MG63 (cell line): ENCODE measurements at regions not wholly inside any gene's neighbourhood (a gene's known extent, or its start where the extent isn't known, plus 50 kb on each side); places are given as distances from the start of the nearest gene placed in this dataset.
A peak's percentile ranks its signal among the peaks of the same experiment; 100 is the strongest.
"Not testable (repeated sequence)": the region's sequence is repeated elsewhere in the genome, so short reads cannot be mapped to it uniquely, and the experiment has no call there.

ENCODE experiments used
- DNase-seq: peaks from one replicate; pipeline ENCODE4 v3.0.0-alpha.2; 2020
- H3K27me3 ChIP-seq: fragments of 250-450 bp; sonication (Bioruptor Pico); 2 replicates; pipeline ENCODE4 v1.5.1; 2020; ENCODE audit warnings: mild to moderate bottlenecking, moderate library complexity
- H3K36me3 ChIP-seq: fragments of 250-450 bp; sonication (Bioruptor Pico); 2 replicates; pipeline ENCODE4 v1.5.1; 2020; ENCODE audit warnings: mild to moderate bottlenecking, moderate library complexity
- H3K4me3 ChIP-seq: fragments of 250-450 bp; sonication (Bioruptor Pico); 2 replicates; pipeline ENCODE4 v1.5.1; 2020; ENCODE audit warnings: mild to moderate bottlenecking, moderate library complexity
- H3K9me3 ChIP-seq: fragments of 250-450 bp; sonication (Bioruptor Pico); 2 replicates; pipeline ENCODE4 v1.5.1; 2020; ENCODE audit warnings: mild to moderate bottlenecking, moderate library complexity

- Histone ChIP-seq H3K36me3 (no peaks in the 10 kb centered on the region), H3K9me3 (no peaks in the 10 kb centered on the region), H3K4me3 (no peak overlapping the region), H3K27me3 (no peaks in the 10 kb centered on the region)
- no peak for DNase-seq
Observed at GRCh38 chr6:51013376-51013775, 194.7 kb downstream of the TFAP2B start.

DNA sequence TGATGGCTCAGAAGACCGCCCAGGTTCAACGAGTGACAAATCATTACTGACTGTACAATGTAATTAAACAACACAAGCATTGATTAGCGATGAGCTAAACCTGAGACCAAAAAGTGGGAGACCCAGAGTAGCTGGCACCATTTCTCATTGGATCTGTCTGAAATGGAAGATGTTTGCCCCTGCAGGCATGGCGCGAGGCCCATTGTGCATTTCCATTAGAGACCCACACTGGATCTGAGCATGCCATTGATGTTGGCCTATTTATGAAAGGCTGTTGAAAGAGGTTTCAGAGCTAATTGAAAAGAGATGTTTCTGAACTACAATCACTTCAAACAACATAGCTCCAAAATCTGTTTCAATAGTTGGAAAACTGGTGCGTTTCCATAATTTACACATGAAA lies 196.7 kb downstream of the TFAP2B start:
- Histone ChIP-seq H3K4me3 (no peak overlapping the region), H3K9me3 (no peaks in the 10 kb centered on the region), H3K27me3 (no peaks in the 10 kb centered on the region), H3K36me3 (no peaks in the 10 kb centered on the region)
- no peak for DNase-seq

- no peaks in the 10 kb centered on the region for H3K9me3 ChIP-seq
- no peaks in the 10 kb centered on the region for H3K27me3 ChIP-seq
- no peak overlapping the region for H3K4me3 ChIP-seq
- no peaks in the 10 kb centered on the region for H3K36me3 ChIP-seq
- DNase-seq: no peak
Observed at GRCh38 chr6:51016489-51016888, 197.8 kb downstream of the TFAP2B start.

DNA sequence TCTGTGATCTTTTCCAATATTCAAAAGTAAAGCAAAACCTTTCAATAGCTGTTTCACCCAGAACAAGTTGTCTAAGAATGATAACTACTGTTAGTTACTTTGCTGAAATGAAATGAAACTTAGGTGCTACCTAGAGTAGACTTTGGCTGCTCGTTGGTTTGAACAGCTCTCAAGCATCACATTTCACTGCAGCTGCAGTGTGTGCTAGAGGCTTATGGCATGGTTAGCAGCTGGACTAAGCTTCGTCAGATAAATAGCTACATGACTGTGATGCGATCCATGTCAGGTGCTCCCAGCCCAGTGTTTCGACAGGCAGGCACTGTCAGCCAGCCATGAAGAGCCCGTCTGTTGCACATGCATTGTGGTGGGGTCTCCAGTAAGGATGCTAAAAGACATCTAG lies 201.1 kb downstream of the TFAP2B start:
- H3K9me3 ChIP-seq: no peaks in the 10 kb centered on the region
- no peaks in the 10 kb centered on the region for H3K36me3 ChIP-seq
- no peak overlapping the region for H3K4me3 ChIP-seq
- DNase-seq: no peak
- H3K27me3 ChIP-seq: no peaks in the 10 kb centered on the region

GRCh38 chr6:51021171-51021570 lies 202.5 kb downstream of the TFAP2B start:
- DNase-seq: no peak
- Histone ChIP-seq H3K4me3 (no peak overlapping the region), H3K27me3 (no peaks in the 10 kb centered on the region), H3K36me3 (no peaks in the 10 kb centered on the region), H3K9me3 (no peaks in the 10 kb centered on the region)

DNA sequence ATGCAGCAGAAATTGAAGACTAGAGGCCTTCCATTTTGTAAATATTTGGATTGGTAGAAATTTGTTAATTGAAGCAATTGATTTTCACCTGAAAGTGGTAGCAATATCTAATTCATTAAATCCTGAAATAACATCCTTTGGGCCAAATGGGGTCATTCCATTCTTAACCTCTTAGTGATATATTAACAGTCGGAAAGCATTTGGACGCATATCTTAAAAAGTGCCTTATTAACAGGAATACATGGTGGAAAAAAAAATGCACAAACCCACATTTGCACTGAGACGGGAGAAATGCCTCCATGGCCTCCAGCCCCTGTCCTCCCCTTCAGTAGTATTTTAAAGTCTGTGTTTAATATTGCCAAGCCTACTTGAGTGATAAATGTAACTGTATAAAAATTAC lies 205.5 kb downstream of the TFAP2B start:
- DNase-seq: no peak
- no peaks in the 10 kb centered on the region for H3K36me3 ChIP-seq
- no peaks in the 10 kb centered on the region for H3K27me3 ChIP-seq
- no peaks in the 10 kb centered on the region for H3K9me3 ChIP-seq
- H3K4me3 ChIP-seq: no peak overlapping the region

DNA sequence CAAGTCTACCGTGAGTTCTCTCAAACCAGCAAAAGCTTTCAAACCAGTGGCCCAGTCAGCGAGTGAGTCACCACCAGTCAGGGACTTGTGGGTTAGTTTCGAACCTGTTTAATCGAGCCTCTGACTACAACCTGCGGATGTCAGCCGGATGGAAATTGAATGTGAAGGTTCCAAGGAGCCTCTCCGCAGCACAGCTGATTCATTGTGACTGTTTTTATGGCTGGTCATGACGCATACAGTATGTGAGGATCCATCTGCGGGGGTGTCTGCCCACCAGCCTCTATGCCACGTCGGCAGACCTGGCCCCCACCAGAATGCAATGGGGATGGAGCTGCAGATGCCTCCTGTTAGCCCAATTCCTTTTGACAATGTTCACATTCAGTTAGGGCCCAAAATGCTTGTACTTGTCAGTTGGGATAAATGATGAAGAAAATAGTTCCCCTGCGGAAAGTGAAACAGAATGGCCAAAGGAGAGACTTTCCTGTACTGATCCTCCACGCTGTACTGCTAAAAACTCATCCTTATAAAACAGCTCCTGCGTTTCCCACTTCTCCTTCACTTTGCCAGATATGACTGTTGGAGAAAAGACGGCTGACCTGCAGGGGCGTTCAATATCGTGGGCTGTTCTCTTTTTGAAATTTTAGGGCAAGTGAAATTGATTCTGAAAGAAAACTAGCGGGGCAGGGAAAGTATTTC lies 206.6 kb downstream of the TFAP2B start:
- Histone ChIP-seq H3K4me3 (no peak overlapping the region), H3K27me3 (no peaks in the 10 kb centered on the region), H3K36me3 (no peaks in the 10 kb centered on the region), H3K9me3 (no peaks in the 10 kb centered on the region)
- peak; percentile 54 for DNase-seq

DNA sequence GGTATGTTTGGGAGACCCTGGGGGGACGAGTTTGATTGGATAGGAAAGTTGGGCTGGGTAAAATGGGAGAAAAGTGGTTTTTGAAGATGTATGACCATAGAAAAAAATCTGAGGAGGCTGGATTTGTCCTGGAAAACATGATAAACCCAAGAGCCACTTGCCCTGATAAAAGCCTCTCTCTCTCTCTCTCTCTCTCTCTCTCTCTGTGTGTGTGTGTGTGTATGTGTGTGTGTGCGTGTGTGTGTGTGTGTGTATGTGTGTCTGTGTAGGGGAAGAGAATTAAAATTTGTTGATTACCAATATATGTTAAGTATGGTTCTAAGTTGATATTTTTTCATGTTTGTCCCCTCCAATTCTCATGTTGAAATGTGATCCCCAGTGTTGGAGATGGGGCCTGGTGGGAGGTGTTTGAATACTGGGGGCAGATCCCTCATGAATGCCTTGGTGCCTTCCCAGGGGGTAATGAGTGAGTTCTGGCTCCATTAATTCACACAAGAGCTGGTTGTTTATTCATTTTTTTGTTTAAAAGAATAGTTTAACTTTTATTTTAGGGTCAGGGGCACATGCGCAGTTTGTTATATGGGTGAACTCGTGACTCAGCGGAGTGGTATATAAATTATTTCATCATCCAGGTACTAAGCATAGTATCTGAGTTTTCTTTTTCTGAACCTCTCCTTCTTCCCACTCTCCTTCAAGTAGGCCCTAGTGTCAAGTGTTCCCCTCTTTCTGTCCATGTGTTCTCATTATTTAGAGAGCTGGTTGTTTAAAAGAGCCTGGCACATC lies 208.8 kb downstream of the TFAP2B start:
- H3K9me3 ChIP-seq: no peaks in the 10 kb centered on the region
- no peak overlapping the region for H3K4me3 ChIP-seq
- H3K27me3 ChIP-seq: no peaks in the 10 kb centered on the region
- no peaks in the 10 kb centered on the region for H3K36me3 ChIP-seq
- no peak for DNase-seq

DNA sequence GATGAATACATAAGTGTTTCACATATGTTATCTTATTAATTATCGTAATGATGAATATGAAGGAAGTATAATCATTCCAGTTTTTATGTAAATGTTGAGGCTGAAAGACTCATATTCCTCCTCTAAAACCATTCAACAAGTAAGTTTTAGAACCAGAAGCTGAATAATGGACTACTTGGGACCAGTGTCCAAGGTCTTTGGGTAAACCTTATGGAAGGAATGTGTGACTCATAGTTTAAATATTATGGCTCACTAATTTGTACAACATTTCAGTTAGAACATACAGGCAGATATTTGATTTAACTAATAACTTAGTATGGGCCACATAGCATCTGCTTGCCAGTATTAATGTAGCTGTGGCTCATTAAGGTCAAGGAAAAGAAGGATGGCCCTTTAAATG lies 209.6 kb downstream of the TFAP2B start:
- H3K9me3 ChIP-seq: no peaks in the 10 kb centered on the region
- DNase-seq: no peak
- H3K36me3 ChIP-seq: no peaks in the 10 kb centered on the region
- H3K4me3 ChIP-seq: no peak overlapping the region
- H3K27me3 ChIP-seq: no peaks in the 10 kb centered on the region

DNA sequence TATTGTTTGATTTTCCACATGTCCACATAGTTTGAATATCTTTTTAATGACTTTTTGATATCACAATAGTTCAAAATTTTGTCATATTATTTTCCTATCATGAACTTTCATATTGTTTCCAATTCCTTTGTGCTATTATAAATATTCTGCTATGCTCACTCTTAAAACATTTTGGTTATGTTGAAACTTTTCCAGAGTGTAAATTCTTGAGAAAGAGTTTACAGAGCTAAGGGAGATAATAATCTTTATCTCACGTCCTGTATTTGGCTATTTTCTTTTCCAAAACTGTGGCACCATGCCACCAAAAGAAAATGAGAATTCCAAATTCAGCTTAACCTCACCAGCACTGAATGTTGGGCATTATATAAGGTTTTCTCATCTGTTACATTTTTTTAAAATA lies 210.9 kb downstream of the TFAP2B start:
- H3K9me3 ChIP-seq: no peaks in the 10 kb centered on the region
- H3K27me3 ChIP-seq: no peaks in the 10 kb centered on the region
- no peak for DNase-seq
- no peaks in the 10 kb centered on the region for H3K36me3 ChIP-seq
- no peak overlapping the region for H3K4me3 ChIP-seq

- no peaks in the 10 kb centered on the region for H3K36me3 ChIP-seq
- no peaks in the 10 kb centered on the region for H3K27me3 ChIP-seq
- DNase-seq: no peak
- H3K9me3 ChIP-seq: no peaks in the 10 kb centered on the region
- no peak overlapping the region for H3K4me3 ChIP-seq
Observed at GRCh38 chr6:51045548-51045947, 226.9 kb downstream of the TFAP2B start.

DNA sequence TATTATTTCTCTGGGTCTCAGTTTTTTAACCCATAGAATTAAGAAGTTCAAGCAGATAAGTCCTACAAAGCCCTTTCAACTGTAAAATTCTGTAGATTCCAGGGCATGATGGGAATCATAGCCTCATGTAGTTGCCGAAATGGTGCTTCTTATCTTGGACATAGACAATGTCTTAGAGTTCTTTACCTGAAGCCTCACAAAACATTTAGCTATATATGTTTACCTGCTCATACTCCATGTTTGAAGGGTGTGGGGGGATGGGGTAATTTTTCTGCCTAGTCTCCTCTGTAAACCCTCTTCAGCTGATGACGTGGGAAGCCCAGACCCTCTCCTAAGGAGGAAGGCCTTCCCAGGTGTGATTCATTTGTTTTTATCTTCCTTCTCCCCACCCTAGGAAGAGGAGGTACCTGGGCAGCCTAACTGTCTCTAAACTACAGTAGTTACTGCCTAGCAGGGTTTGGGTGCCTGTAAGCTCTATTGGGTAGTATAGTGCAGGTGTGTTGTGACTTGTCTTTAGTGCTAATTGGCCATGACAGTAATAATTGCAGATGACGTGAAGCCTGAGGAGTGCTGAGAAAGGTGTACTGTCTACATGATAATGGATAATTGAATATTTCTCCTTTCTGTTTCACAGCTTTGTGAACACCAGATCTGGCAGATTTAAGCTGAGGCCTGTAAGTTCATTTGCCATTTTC lies 230.8 kb downstream of the TFAP2B start:
- no peak overlapping the region for H3K4me3 ChIP-seq
- no peaks in the 10 kb centered on the region for H3K36me3 ChIP-seq
- H3K9me3 ChIP-seq: no peaks in the 10 kb centered on the region
- no peaks in the 10 kb centered on the region for H3K27me3 ChIP-seq
- DNase-seq: no peak

DNA sequence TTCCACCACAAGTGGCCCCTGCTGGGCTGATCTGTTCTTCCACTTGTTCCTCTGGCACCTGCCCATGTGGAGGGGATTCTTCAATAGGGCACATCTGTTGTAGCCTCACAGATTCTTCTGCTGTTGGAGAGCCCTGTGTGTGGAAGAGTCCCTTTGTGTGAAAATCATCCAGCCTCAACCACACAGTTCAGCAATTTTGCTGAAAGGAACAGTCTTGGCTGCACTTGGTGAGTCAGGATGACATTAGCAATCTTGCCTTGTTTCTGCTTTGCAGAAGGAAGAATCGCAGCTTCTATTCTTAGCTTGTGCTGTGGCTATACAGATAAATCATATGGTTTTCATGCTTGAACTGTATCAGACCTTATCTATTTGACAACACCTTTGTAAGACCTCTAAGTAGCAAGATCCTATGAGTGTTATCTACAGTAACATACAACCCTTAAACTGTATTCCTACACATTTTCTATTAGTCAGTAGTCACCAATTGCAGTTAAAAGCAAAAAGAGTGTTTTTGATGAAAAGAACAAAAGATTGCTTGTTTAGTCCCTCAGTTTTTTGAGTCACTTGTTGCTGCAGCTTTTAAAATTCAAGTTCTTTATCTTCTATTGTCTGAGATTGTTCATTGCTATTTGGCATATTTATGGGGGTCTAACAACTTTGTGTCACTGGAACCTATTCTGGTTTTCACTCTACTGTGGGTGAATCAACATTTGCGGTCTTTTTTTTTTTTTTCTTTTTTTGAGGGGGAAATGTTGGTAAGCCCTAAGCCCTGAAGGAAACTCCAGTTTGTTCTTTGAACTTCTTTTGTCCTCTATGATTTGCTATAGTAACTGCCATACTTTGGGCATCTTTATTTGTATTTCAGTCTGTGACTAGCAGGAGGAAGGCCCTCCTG lies 231.6 kb downstream of the TFAP2B start:
- H3K9me3 ChIP-seq: no peaks in the 10 kb centered on the region
- no peak overlapping the region for H3K4me3 ChIP-seq
- no peaks in the 10 kb centered on the region for H3K27me3 ChIP-seq
- DNase-seq: no peak
- H3K36me3 ChIP-seq: no peaks in the 10 kb centered on the region

GRCh38 chr6:51052716-51053115 lies 234.0 kb downstream of the TFAP2B start:
- DNase-seq, H3K4me3 ChIP-seq, H3K9me3 ChIP-seq, H3K27me3 ChIP-seq, H3K36me3 ChIP-seq: not testable (repeated sequence)

GRCh38 chr6:51055316-51055715 lies 236.6 kb downstream of the TFAP2B start:
- H3K36me3 ChIP-seq, DNase-seq, H3K4me3 ChIP-seq, H3K9me3 ChIP-seq, H3K27me3 ChIP-seq: not testable (repeated sequence)

- H3K36me3 ChIP-seq: no peaks in the 10 kb centered on the region
- no peaks in the 10 kb centered on the region for H3K9me3 ChIP-seq
Observed at GRCh38 chr6:51057296-51057695, 238.6 kb downstream of the TFAP2B start.

DNA sequence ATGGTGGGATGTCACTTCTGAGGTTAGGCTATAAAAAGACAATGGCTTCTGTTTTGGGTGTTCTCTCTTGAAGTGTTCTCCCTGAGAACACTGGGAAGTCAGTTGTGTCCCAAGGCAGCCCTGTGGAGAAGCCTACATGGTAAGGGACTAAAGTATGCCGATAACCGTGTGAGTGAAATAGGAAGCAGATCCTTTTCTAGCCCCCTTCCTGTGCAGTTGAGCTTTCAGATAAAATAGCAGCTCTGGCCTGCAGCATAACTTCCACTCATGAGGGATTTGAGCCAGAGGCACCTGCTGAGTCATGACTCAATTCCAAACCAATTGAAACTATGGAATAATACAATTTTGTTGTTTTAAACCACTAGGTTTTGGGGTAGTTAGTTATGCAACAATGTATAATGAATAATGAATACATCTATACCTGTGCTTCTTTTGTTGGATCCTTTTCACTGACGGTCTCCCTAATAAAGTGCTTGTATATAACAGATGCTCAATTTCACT lies 241.6 kb downstream of the TFAP2B start:
- Histone ChIP-seq H3K36me3 (no peaks in the 10 kb centered on the region), H3K27me3 (no peaks in the 10 kb centered on the region), H3K4me3 (no peak overlapping the region), H3K9me3 (no peaks in the 10 kb centered on the region)
- no peak for DNase-seq

More at GRCh38 chr6:51057296-51057695, 238.6 kb downstream of the TFAP2B start:
- no peak for DNase-seq
- Histone ChIP-seq H3K27me3 (no peaks in the 10 kb centered on the region), H3K4me3 (no peak overlapping the region)
